NCI-H69 (cell line): ENCODE measurements at regions not wholly inside any gene's neighbourhood (a gene's known extent, or its start where the extent isn't known, plus 50 kb on each side); places are given as distances from the start of the nearest gene placed in this dataset.
"Not testable (repeated sequence)": the region's sequence is repeated elsewhere in the genome, so short reads cannot be mapped to it uniquely, and the experiment has no call there.

Experiments used
- DNase-seq: peaks from one replicate; lab custom pipeline; 2025; lab: John Stamatoyannopoulos, UW

GRCh38 chr22:27252282-27253049, 549.1 kb downstream of the MN1 start:
- no peak for DNase-seq

DNA sequence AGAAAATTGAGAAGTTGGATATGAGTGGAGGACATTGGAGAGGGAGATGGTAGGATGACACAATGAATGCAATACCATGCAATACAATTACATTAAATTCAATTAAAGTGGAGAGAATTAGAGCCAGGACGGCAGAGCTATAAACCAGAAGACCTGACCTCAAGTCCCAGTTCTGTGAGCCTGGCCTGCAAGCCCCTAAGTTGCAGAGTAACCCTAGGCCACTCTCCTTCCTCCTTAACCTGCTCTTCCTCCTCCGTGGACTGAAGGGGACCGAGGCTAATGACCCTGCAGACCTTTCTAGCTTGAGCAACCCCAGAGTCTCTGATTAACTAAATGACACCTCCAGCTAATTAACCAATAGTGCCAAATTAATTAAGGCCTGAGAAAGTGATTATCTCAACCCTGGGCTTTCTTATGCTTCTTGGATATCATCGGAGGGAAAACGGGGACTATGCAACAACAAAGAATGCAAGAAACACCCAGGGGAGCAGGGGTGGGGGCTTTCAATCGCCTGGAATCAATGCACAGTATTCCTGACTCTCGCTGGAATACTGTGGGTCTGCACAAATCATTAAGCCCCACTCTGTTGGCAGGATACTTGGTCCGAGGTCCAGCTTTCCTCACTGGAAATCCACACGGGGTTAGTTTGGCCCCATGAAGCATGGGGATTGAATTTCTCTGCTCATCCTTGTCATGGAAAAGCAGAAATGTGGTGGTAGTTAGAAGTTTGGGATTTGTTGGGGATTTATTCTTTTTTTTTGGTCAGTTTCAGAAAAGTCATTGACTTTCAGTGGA, 548.3 kb downstream of the MN1 start:
- no peak for DNase-seq

GRCh38 chr22:27254063-27254462, 547.5 kb downstream of the MN1 start:
- not testable (repeated sequence) for DNase-seq

DNA sequence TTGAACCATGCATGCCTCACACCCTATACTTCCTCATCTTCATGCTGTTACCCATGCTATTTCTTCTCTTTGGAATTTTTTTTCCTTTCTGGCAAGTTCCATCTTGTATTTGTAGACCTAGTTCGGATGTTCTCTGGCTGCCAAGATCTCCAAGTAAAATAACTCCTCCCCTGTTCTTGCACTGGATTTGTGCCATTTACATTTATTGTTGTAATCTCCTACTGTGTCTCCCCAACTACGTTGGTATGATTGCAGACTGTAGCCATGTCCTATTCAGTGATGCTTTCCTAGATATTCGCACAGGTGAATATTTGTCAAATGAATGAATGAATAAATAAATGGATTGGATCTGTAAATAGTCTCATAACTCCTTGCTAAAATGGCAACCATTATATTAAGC, 546.0 kb downstream of the MN1 start:
- no peak for DNase-seq

DNA sequence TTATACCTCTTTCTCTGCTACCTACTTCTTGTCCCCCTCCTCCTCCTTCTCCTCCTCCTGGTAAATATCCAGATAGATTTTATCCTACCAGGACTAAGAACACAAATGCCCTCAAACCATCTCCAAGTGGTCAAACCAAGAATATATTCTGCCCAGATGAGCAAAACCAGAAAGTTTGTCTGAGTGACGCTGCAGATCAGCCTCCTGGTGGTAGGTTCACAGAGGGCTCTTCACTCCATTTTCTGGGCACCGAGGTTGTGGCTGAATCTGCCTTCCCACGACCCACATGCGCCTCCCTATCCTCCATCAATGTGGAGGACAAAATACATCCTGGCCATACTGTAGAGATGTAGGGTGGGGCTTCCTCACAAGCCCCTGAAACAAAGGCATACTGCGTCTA, 543.6 kb downstream of the MN1 start:
- DNase-seq, result no peak

- DNase-seq, result no peak
Observed at GRCh38 chr22:27258616-27259172, 542.9 kb downstream of the MN1 start.

- no peak for DNase-seq
Observed at GRCh38 chr22:27259433-27259832, 542.1 kb downstream of the MN1 start.

DNA sequence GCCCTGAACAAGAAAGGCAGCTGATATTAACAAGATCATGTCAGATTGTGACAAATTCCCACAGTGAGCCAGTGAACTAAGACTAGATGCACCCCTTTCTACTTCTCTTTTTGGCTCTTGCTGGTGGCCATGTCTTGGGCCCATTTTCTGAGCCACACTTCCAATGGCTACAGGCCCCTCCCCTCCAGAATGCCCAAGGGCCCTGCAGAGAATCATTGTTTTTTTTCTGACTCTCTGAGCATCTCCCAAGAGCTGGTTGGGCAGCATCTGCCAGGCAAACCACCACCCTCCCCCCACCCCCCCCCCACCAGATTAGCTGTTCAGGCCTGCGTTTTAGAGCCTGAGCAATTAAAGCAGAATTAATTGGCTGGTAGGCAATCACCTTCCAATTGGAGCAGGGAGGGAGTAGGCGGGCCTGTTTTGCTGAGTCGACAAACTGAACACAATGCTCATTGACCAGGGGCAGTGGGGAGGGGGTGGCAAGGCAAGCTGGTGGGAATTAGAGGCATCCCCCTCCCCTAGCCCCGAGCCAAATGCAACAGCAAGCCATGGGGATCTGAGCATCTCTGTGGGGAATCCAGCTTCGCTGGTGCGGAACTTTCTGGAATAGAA, 541.4 kb downstream of the MN1 start:
- no peak for DNase-seq

GRCh38 chr22:27262361-27262760, 539.2 kb downstream of the MN1 start:
- DNase-seq, result no peak

GRCh38 chr22:27264184-27264583, 537.4 kb downstream of the MN1 start:
- no peak for DNase-seq

- no peak for DNase-seq
Observed at GRCh38 chr22:27267145-27267544, 534.4 kb downstream of the MN1 start.

DNA sequence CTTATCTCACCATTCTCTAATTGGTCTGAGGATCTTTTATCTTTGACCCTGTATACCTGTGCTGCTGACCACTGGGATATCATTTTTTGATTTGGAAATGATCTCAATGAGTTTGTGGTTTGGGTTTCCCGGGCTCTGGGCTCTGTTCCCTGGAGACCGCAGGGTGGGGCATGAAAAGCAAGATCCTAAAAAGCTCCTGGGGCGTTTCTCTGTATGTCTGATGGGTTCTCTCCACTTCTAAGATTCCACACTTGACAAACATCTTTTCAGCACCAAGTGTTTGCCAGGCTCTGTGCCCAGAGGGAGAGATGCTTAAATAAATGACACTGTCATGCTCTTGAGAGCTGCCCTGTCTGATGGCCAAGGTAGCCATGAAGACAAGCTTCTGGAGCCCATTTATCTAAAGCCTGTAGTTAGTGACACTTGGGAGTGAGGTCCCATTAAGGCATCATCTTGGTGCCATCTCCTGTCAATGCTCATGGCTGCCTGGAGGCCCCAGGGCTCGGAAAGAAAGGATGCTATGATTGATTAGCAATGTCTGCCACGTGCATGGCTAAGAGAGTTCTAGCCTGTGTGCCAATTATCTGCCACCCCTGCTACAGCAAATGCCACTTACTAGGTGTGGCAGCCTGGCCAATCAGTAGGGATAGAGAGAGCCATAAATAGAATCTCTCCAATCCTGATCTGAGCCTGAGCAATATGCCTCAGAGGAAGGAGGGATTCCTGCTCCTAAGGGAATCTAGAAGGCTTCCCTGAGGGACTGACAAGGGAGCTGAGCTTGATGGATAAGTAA, 531.6 kb downstream of the MN1 start:
- DNase-seq, result no peak

DNA sequence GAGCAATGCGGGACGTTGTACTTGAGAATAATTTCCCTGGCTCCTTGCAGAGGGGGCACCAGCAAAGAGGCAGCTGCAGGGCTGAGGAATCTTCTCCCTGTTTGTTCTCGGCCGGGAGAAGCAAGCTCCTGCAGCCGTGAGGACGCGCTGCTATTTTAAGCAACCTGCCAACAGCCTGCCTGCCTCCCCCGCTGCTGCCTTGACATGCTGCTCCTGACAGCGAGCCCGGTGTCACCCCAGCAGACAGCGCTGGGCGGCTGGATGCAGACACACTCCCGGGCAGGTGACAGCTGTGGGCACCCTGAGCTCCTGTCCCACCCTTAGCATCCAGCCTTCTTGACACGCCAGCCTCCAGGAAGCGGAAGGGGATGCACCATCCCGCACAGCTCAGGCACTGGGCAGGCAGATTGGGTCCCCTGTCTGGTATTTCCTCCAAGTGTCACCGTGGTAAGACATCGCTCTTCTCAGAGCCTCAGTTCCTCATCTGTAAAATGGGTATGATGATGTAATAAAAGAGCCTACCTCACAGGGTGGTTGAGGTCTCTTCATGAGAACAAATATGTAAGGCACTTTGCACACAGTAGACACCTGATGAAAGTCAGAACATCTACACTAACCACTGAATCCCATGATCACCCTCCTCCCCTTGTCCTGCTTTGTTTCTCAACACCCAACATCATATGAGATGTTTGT, 530.6 kb downstream of the MN1 start:
- DNase-seq, result no peak

- no peak for DNase-seq
Observed at GRCh38 chr22:27273436-27273835, 528.1 kb downstream of the MN1 start.

DNA sequence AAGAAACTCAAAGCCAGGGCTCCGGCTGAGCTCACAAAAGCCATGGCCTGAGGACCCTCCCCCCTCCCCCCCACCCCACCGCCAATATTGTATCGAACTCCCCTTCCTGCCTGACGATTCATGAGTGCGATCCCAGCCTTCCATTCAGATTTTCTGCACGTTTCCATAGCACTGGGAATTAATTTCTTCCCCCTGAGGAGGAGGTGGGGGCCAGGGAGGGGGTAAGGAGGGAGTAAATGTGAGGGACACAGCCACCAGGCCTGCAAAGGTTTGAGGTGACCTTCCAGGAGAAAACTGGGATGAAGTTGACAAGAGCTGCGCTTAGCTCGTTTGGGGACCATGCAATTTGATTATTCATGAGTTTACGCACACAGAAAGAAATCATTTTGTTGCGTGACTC, 527.7 kb downstream of the MN1 start:
- DNase-seq, result no peak

- DNase-seq, result no peak
Observed at GRCh38 chr22:27274770-27275449, 526.6 kb downstream of the MN1 start.

DNA sequence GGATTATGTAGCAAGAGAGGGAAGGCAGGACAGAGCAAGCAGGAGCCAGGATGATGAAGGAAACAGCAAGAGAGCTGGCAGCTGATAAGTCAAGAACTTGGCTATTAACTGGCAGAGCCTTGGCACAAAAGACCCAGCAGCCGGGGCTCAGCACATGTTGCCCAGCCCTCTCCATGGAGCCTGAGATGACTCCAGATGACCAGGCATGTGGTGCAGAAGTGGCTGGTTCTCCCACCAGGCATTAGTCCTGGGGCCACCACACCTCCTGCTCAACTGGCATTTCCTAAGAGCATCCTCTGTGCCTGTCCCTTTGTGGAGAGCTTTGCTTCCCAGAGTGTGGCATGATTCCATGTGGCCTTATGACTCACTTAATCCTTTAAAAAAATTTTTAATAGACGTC, 522.6 kb downstream of the MN1 start:
- DNase-seq, result no peak

- DNase-seq, result no peak
Observed at GRCh38 chr22:27283240-27283639, 518.3 kb downstream of the MN1 start.

DNA sequence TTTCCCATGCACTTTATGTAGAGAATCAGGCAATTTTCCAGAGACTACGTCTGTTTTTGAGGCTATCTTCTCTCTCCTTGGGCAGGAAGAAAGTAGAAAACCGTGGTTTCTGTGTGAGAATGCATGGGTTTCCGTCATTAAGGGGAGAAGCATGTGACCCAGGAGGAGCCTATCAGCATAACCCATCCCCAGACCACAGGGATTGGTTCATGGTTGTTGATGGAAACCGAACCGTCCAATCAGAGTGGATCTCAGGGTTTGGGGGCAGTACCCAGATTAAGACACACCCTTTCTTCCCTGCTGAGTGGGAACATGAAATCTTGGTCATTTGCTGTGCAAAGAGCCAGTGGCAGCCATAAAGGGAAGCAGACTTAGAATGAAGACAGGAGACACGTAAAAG, 517.8 kb downstream of the MN1 start:
- DNase-seq, result no peak

GRCh38 chr22:27284324-27284723, 517.2 kb downstream of the MN1 start:
- DNase-seq, result no peak

DNA sequence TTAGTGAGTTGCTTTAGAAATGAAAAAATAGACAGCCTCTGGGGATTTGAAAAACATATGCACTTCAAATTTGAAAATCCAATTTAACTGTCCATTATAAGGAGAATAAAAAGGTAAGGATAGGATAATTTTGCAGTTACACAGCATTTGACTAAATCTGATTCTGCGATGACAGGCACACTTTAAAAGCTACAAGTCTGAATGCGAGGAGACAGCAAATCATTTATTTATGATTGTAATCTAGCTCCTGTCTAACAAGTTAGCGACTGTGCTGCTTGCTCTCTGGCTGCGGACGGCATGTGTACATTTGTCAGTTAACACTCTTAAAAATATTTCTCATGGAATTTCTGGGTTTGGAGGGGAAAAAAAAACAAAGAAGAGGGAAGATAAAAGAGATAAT, 514.8 kb downstream of the MN1 start:
- no peak for DNase-seq
